ENCODE measurements at regions not wholly inside any gene's neighbourhood (a gene's known extent, or its start where the extent isn't known, plus 50 kb on each side); places are given as distances from the start of the nearest gene placed in this dataset.

GRCh38 chr15:70530906-70531305, 232.5 kb downstream of the UACA start:
- H4K20me1 ChIP-seq (ENCODE audit: insufficient read depth, low read length), result no peaks in the 10 kb centered on the region
- no peak overlapping the region for H2AK5ac ChIP-seq (ENCODE audit: low read depth, low read length)
- H2AFZ ChIP-seq (replicated peaks; ENCODE audit: low read length, poor library complexity), result no peak overlapping the region
- no peak overlapping the region for H3K27ac ChIP-seq (ENCODE audit: insufficient read depth, low read length)
- no peak overlapping the region for H3K18ac ChIP-seq (ENCODE audit: low read depth, low read length)
- POLR2A ChIA-PET (ENCODE audit: unreplicated experiment), result no interaction called here
- H2BK15ac ChIP-seq (ENCODE audit: low read depth, low read length), result no peak overlapping the region
- H3K36me3 ChIP-seq (ENCODE audit: control insufficient read depth, insufficient read depth, low read length), result no peaks in the 10 kb centered on the region
- H3K23ac ChIP-seq (ENCODE audit: low read depth, low read length), result no peak overlapping the region
- no peak overlapping the region for H3K4me3 ChIP-seq (ENCODE audit: insufficient read depth, low read depth, low read length)
- H3K9me1 ChIP-seq (ENCODE audit: insufficient read depth, low read length), result peaks cover 4% of the 10 kb centered on the region; the same call in 1 of the 2 replicates
- no peaks in the 10 kb centered on the region for H3K9me3 ChIP-seq (ENCODE audit: control insufficient read depth, insufficient read depth, low read length)
- no TSS peak for BruUV-seq (replicated peaks)
- ATAC-seq (ENCODE audit: low read depth) (no peak), DNase-seq (no peak)
- in situ Hi-C loops (cut with MboI; ENCODE audit: low sequenced_read_pairs), result no loop called here
- no peak overlapping the region for H2BK20ac ChIP-seq (ENCODE audit: low read depth, low read length)
- H4K91ac ChIP-seq (ENCODE audit: insufficient read depth, low read depth, low read length), result no peak overlapping the region
- H2BK120ac ChIP-seq (ENCODE audit: low read depth, low read length), result no peak overlapping the region
- H3K4me2 ChIP-seq (ENCODE audit: low read depth, low read length), result no peak overlapping the region
- H3K79me1 ChIP-seq (ENCODE audit: low read depth in 1 of 2, low read length in 2 of 2), result no peaks in the 10 kb centered on the region
- no peak overlapping the region for H4K8ac ChIP-seq (ENCODE audit: low read depth in 2 of 2, low read length in 2 of 2)
- dilution Hi-C loops (cut with HindIII; ENCODE audit: low sequenced_read_pairs, unreplicated experiment), result no loop called here
- peaks cover 64% of the 10 kb centered on the region for H3K27me3 ChIP-seq (ENCODE audit: control insufficient read depth, insufficient read depth, low read length)
- TF ChIP-seq, protein P1, sequence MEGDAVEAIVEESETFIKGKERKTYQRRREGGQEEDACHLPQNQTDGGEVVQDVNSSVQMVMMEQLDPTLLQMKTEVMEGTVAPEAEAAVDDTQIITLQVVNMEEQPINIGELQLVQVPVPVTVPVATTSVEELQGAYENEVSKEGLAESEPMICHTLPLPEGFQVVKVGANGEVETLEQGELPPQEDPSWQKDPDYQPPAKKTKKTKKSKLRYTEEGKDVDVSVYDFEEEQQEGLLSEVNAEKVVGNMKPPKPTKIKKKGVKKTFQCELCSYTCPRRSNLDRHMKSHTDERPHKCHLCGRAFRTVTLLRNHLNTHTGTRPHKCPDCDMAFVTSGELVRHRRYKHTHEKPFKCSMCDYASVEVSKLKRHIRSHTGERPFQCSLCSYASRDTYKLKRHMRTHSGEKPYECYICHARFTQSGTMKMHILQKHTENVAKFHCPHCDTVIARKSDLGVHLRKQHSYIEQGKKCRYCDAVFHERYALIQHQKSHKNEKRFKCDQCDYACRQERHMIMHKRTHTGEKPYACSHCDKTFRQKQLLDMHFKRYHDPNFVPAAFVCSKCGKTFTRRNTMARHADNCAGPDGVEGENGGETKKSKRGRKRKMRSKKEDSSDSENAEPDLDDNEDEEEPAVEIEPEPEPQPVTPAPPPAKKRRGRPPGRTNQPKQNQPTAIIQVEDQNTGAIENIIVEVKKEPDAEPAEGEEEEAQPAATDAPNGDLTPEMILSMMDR (conservative IDR thresholded peaks at IDR 0.05; ENCODE audit: low read depth, low read length), result no peak
- no peak for TF ChIP-seq RCOR1 (IDR thresholded peaks at IDR 0.05; ENCODE audit: insufficient replicate concordance, low read length)
- no peak for TF ChIP-seq CEBPB (IDR thresholded peaks at IDR 0.05; ENCODE audit: low read depth, low read length)
- TF ChIP-seq, protein P2, sequence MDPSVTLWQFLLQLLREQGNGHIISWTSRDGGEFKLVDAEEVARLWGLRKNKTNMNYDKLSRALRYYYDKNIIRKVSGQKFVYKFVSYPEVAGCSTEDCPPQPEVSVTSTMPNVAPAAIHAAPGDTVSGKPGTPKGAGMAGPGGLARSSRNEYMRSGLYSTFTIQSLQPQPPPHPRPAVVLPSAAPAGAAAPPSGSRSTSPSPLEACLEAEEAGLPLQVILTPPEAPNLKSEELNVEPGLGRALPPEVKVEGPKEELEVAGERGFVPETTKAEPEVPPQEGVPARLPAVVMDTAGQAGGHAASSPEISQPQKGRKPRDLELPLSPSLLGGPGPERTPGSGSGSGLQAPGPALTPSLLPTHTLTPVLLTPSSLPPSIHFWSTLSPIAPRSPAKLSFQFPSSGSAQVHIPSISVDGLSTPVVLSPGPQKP (IDR thresholded peaks at IDR 0.05; ENCODE audit: borderline replicate concordance, low read depth, low read length), result no peak
- TF ChIP-seq, protein P3, sequence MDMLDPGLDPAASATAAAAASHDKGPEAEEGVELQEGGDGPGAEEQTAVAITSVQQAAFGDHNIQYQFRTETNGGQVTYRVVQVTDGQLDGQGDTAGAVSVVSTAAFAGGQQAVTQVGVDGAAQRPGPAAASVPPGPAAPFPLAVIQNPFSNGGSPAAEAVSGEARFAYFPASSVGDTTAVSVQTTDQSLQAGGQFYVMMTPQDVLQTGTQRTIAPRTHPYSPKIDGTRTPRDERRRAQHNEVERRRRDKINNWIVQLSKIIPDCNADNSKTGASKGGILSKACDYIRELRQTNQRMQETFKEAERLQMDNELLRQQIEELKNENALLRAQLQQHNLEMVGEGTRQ (IDR thresholded peaks at IDR 0.05; ENCODE audit: low read depth, low read length), result no peak
- no peak for TF ChIP-seq FOS (IDR thresholded peaks at IDR 0.05; ENCODE audit: low read depth, low read length)
- TF ChIP-seq CHD1 (IDR thresholded peaks at IDR 0.05; ENCODE audit: low read depth, low read length), result no peak
- no peak for TF ChIP-seq NFE2L2 (IDR thresholded peaks at IDR 0.05; ENCODE audit: low read depth, low read length)
- TF ChIP-seq POLR2A (IDR thresholded peaks at IDR 0.05; ENCODE audit: low read depth, low read length), result no peak
- no peak for TF ChIP-seq BHLHE40 (IDR thresholded peaks at IDR 0.05; ENCODE audit: low read depth, low read length)
- TF ChIP-seq RFX5 (IDR thresholded peaks at IDR 0.05; ENCODE audit: low read depth, low read length), result no peak
- no peak for TF ChIP-seq SMC3 (IDR thresholded peaks at IDR 0.05; ENCODE audit: low read depth, low read length)
- no peak for TF ChIP-seq MAZ (IDR thresholded peaks at IDR 0.05; ENCODE audit: borderline replicate concordance, low read depth, low read length)
- TF ChIP-seq MXI1 (IDR thresholded peaks at IDR 0.05; ENCODE audit: borderline replicate concordance, low read depth, low read length), result no peak
- no peak for TF ChIP-seq RAD21 (IDR thresholded peaks at IDR 0.05; ENCODE audit: low read length)
- TF ChIP-seq MAFK (IDR thresholded peaks at IDR 0.05; ENCODE audit: low read depth, low read length), result no peak
- intact Hi-C loops (cut with micrococcal nuclease), result no loop called here
- H3K56ac ChIP-seq (ENCODE audit: extremely low read depth, insufficient read depth, low read length), result no peak overlapping the region
- no peak overlapping the region for H4K5ac ChIP-seq (ENCODE audit: low read depth, low read length)
- peaks cover 2% of the 10 kb centered on the region; the same call in 1 of the 2 replicates for H3K4me1 ChIP-seq (ENCODE audit: control insufficient read depth, insufficient read depth, low read length)
- H2AK9ac ChIP-seq (replicated peaks; ENCODE audit: low read depth, low read length, poor library complexity), result no peak overlapping the region
- H3K9ac ChIP-seq (ENCODE audit: low read depth, low read length), result no peak overlapping the region
- no peak overlapping the region for H2BK5ac ChIP-seq (ENCODE audit: low read depth, low read length, poor library complexity, severe bottlenecking)
- 74% methylated on average over 5 of the region's 8 CpGs; no CpG with 5 or more reads in 1 of the 2 experiments for WGBS, 2 experiments (ENCODE audit: extremely low coverage in 2 of 2, insufficient read length in 1 of 2)
- no peak overlapping the region for H3K4ac ChIP-seq (ENCODE audit: low read depth, low read length)
- CTCF ChIA-PET, result no interaction called here
- no peak overlapping the region for H3K14ac ChIP-seq (replicated peaks; ENCODE audit: low read depth, low read length)
